SK-N-DZ (cell line): ENCODE measurements at regions not wholly inside any gene's neighbourhood (a gene's known extent, or its start where the extent isn't known, plus 50 kb on each side); places are given as distances from the start of the nearest gene placed in this dataset.

Experiments used
- DNase-seq: peaks from one replicate; pipeline ENCODE4 v3.0.0-alpha.2; 2015; ENCODE audit warnings: low spot score

DNA sequence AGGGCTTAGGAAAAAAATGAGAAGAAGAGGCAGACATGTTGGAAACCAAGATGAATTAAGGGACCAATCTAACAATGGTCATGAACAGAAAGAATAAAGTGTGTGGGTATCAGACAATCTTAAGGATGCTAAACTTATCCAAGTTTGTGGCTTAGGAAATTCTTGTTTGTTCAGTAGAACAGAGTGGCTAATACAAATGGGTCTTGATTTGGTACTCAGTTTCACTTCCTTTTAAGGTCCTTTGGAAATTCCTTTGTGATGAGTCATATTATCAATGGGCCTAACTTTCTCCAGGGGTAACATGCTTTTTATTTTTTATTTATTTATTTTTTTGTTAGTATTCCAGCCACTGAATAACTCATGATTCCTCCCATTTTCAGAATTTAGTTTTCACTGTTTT is 1154.7 kb upstream of the FLRT2 start:
- no peak for DNase-seq

DNA sequence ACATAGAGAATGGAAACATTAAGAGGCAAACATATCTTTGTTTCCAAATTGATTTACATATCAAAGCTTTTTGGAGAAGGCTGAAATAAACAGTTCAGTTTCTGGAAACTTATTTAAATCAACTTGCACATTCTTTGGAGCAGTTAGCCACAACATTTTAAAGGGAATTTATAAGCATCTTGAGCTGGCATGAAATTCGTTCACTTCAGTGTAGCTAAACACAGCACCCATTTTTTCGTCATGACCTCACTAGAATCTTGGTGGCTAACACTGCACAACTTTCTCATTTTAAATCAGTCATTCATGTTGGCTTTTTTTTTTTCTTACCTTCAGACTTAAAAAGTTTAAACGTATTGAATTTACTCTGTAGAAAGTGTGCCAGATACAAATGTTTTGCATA is 1139.9 kb upstream of the FLRT2 start:
- no peak for DNase-seq

DNA sequence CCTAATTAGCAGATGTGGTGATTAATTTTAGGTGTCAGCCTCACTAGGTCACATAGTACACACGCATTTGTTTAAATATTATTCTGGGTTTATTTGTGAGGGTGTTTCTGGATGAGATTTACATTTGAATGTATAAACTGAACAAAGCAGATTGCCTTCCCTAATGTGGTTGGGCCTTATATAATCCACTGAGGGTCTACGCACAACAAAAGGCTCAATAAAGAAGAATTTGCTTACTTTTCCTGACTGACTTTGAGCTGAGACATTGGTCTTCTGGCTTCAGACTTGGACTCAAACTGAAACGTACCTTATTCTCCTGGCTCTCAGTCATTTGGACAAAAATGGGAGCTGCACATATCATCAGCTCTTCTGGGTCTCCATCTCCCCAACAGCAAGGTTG is 1132.3 kb upstream of the FLRT2 start:
- no peak for DNase-seq

DNA sequence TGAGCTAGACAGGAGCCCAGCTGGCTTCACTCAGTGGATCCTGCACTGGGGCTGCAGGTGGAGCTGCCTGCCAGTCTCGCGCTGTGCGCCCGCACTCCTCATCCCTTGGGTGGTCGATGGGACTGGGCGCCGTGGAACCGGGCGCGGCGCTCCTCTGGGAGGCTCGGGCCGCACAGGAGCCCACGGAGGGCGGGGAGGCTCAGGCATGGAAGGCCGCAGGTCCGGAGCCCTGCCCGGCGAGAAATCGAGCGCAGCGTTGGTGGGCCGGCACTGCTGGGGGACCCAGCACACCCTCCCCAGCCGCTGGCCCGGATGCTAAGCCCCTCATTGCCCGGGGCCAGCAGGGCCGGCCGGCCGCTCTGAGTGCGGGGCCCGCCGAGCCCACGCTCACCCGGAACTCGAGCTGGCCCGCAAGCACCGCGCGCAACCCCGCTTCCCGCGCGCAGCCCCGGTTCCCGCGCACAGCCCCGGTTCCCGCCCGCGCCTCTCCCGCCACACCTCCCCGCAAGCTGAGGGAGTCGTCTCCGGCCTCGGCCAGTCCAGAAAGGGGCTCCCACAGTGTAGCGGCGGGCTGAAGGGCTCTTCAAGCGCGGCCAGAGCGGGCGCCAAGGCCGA is 1130.5 kb upstream of the FLRT2 start:
- DNase-seq = no peak

DNA sequence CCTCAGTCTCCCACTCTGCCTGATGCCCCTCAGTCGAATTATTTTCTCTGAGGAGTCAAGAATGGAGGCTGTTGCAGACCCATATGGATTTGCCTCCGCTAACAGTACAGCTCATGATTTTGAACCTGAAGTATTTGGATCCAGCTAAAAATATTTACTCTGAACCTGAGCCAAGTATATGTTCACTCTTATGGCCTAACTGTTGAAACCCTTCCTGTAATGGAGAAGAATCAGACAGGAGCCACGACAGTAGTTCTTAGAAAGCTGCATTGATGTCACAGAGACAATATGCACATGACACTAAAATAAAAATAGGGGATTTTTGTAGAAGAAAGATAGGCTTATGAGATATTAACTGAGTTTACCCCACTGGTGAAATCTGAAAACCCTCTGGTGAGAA is 1128.3 kb upstream of the FLRT2 start:
- DNase-seq = no peak

DNA sequence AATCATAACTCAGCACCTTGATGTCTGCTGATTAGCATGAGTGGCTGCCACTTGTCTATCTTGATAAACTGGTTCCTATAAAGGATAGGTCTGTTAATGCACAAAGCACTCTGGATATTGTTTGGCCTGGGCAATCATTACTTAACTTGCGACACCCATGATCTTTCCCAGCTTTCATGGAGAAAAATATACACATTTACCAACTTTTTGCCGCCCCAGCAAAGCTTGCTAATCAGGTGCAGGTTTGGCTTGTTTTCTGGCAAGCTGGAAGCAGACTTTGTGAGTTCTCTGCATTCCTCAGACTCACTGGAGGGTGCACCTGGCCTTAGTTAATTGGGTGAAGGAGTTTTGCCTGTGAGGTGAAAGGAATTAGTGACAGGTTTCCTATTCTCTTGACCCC is 1126.4 kb upstream of the FLRT2 start:
- DNase-seq = no peak

DNA sequence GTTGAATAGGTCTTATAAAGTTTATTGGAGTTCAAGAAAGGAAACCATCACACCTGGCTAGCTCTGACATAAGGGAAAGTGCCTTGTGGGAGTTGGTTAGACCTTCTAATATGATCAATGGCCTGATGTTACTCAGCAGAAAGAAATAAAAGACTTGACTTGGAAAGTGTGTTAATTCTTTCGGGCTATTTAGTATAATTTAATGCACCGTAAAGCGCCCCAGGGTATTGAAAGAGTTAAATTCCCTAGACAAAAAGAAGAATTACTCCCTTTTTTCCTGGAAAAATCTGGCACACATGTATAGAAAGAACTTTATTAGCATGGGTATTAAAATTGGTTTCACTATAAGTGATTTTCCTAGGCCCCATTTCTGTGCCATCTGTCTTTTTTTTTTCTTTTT is 1125.7 kb upstream of the FLRT2 start:
- no peak for DNase-seq

DNA sequence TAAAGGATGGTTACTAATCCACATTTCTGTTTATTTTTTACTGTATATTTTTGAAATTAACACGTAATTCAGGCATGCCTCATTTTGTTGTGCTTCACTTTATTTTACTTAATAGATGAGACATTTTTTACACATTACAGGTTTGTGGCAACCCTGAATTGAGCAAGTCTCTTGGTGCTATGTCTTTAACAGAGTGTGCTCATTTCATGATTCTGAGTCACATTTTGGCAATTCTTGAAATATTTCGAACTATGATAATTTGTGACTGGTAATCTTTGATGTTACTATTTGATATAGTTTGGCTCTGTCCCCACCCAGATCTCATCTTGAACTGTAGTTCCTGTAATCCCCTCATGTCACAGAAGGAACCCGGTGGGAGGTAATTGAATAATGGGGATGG is 1120.5 kb upstream of the FLRT2 start:
- peak; percentile 1 for DNase-seq

DNA sequence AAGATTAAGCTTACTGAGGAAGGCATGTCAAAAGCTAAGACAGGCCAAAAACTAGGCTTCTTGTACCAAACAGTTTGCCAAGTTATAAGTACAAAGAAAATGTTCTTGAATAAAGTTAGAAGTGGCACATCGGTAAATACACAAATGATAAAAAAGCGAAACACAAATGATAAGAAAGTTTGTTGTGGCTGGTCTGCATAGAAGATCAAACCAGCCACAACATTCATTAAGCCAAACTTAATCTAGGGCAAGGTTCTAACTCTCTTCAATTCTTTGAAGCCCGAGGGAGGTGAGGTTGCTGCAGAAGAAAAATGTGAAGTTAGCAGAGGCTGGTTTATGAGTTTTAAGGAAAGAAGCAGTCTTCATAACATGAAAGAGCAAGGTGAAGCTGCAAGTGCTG is 1119.6 kb upstream of the FLRT2 start:
- DNase-seq = no peak

DNA sequence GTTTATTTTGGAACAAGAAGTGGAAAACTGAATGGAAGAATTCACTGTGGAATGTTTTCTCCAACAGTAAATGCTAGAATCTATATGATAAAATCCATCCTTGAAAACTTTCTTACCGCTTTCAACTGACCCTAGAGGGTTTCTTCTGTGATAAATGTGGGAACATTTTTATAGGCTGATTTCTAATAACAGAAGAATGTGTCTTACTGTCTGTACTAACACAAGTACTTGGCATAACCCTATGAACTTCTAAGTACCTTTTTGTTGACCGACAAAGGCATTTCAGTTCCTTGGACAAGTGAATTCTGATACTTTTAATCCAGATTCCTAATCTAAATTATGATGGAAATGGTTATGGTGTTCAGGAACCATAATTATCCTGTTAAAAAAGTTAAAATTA is 1109.7 kb upstream of the FLRT2 start:
- no peak for DNase-seq

DNA sequence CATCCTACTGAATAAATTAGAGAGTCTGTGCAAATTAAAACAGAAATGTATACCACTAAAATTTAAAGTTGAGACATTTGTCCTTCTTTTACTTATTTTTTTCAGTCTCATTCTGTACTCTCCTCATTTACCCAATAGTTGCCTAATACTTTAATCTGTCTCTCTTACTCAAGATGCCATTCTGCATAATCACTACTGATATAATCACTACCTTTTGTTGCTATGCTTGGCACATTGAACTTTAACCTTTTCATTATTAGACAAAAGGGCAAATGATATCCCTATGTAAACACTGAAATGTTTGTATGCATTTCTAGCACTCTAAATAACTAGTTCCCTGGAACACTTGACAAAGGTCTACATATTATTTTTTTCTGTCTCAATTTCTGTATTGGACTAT is 1108.3 kb upstream of the FLRT2 start:
- DNase-seq = no peak

DNA sequence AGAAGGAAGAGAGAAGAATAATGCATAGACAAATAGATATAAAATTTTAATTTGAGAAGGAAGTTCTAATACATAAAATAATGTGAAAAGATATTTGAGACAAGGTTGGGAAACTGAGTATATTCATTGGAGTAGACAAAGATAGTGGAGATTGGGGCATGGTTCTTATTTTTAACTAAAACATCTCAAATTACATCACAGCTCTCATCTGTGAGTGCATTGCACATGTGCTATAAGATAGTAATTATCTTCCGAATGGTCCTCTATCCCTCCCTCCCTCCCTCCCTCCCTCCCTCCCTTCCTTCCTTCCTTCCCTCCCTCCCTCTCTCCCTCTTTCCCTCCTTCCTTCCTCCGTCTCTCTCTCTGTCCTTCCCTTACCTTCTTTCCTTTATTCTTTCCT is 1104.0 kb upstream of the FLRT2 start:
- DNase-seq = no peak

DNA sequence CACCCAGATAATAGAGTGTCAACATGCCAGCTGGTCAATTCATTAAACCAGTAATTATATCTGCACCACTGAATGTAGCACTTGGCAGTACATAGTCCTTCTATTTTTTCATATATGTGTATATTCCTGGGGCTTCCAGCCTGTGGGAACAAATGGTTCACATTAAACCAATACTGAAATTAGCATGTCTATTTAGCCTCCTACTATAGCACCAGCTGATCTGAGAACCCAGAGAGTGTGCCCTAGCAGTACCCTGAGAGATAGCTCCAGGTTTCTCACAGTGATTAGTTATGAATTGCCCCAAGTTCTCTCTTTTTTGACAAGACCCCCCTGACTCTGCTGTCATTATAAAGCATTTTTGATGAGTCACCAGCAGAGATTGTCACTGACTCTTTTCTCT is 1097.3 kb upstream of the FLRT2 start:
- no peak for DNase-seq

DNA sequence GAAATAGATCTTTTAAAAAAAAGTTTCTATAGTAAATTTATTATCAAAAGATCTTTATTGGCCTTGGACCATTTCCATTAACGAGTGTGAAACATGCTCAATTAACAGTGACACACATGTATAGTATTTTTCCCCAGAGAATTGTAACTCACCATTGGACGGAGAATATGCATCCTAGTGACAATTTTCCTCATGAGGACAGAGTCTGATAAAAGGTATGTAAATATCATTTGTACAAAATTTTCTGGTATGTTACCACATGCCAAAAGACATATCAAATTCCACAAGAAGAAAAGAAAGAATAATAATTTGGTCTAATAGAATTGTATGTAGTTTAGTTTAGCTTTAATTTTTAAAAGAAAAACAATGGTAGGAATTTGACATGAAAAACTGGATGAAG is 1096.0 kb upstream of the FLRT2 start:
- no peak for DNase-seq

DNA sequence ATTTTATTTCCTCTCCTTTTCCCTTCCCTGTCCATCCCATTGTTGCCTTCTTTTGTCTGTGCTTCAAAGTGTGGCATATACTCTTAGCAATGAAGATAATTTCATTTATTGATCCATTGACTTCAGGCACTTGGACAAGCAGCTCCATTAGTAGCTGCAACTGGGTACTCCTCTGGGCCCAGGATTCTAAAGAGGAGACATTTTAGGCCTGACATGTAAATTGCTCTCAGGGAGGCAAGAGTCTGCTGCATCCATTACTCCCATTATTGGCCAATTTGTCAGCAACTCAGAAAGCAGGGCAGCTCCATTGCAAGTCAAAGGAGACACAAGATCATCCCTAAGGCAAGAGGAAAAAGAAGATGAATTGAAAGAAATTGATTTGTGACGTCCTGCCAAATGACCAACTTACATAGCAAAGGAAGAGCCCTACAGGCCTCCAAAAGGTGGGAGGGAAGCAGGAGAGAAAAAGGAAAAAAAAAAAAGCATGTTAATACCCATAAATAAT is 1094.1 kb upstream of the FLRT2 start:
- DNase-seq = no peak

DNA sequence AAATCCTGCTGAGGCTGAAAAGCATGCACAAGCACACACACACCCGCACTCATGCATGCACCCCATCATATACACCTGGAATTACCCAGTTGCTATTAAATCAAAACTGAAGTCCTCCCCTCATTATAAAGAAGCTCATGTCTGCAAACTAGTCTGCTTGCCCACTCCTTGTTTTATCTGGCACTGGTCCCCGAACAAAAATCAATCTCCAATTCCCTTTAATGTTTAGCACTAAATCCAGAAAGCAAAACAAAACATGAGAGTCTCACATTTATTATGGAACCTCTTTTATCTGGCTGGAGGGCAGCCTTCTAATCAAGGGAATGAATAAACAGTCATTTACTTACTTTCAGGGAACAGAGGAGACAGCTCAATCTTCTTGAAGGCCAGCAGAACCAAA is 1093.4 kb upstream of the FLRT2 start:
- no peak for DNase-seq

DNA sequence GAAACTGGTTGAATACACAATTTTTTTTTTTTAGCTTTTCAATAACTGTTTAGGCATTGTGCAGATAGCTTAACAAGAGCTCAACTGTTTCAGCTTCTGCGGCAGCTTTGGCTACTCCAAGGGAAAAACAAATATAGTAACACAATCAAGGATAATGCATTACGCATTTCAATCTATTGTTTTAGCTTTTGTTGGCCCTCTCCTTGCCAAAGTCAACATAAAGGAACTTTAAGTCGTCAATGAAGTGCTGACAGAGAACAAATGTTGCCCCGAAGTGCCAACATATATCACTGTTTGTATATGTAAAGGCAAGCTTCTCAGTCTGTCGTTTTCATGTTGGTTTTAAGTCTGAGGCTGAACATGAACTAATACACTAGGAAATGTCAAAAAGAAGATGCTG is 1087.4 kb upstream of the FLRT2 start:
- DNase-seq = no peak

DNA sequence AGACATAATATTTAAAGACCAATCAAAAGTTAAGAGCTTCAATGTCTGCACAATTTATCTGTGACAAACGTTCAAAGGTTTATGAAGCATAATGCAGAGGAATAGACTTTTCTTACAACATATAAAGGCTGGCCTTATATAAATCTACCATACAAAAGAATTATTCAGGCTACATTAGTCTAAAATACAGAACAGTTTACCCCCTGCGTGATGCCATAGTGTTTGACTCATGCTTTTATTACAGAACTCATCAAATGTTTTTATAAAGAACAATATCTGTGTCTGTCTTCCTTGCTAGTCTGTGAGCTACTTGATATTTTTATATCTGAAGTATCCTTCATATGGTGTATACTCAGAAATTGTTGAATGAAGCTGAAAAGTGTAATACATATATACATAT is 1084.5 kb upstream of the FLRT2 start:
- no peak for DNase-seq

DNA sequence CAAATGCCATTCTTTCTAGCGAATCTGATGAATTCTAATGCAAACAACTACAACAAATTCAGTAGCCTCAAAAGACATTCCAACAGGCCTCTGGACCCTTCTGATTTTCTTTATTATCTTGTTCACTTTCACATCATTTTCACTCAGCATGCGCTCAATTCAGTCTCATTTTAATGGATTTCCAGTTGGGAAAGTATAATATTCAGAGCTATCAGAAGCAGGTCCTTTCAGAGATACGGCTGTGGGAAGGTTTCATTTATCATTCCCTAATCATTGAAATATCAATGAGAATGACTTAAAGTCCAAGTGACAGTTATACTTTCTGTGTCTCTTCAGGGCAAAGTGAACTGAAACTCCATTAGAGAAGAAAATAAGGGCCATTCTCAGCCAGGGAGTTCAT is 1083.7 kb upstream of the FLRT2 start:
- DNase-seq = no peak

DNA sequence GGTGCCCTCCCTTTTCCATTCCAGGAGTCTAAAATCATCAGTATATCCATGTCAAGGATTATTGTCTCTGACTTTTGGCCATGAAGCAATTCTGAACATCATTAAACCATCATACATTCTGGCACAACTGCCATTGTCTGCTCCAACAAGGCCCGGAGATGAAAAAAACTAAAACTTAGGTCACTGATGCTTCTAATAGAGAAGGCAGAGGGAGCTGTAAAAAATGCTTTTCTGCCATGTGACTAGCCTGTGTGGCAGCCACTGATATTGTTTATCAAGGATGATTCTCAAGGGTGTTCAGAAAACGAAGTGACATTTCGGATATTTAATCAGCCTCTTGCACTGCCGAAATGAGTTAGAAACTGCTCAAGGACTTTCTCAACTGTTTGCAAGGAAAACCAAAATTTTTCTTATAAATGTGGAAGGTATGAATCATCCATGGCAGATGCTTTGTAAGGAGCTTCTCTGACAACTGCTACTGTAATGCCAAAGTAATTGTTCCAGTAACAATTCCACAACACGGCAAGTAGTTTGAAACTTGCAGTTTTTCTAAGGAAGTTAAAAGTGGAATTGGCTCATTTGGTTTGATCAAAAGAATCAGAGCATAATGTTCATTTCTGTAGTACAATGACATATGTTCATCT is 1076.5 kb upstream of the FLRT2 start:
- DNase-seq = no peak

DNA sequence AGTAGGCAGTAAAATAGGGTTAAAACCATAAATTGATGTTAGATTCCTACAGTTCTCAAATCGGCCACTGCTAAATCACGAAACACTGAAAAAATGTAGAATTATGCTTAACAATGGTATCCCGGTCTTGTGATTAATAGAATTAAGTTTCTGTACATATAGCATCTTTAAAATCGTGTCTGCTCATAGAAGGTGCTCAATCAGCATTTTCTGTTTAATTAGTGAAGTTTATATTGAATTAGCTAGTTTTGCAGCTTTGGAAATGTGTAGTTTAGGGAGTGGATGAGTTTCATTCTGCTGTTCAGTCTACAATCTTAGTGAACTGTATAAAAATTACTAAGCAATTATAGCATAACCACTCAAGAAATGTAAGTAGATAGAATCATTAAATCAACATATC is 1075.8 kb upstream of the FLRT2 start:
- DNase-seq = no peak

DNA sequence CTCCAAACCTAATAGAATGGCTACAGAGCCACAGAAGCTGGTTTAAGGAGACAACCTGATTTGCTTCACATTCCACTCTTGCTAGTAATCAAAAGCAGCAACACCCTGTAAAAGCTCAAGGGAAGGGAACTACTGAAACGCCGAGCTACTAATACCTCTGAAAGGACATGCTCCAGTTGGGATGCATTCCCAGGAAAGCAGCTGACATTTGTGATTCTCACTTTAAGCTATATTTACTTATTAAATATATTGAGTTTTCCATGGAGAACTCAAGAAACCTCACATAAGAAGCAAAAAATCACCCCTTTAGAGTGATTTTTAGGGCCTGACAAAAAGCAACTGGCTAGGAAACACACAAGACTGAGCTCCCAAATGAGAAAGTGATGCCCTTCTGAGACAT is 1073.0 kb upstream of the FLRT2 start:
- DNase-seq = no peak

DNA sequence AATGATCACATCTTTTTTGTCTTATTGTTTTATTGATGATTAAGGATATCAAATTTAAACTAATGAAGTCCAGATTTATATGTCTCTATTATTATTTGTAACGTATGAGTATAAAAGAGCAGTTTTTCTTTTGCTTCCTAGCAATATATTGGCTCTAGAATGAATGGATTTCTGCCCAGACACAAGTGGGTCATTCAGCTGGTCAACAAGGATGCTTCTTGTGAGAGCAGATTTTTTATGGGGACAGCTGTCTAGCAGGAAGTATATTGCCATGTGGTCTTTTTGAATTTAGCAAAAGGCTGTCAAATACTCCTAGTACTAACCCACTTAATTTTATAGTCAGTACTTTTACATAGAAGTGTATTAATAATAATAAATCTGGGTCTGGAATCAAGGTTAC is 1071.1 kb upstream of the FLRT2 start:
- no peak for DNase-seq

DNA sequence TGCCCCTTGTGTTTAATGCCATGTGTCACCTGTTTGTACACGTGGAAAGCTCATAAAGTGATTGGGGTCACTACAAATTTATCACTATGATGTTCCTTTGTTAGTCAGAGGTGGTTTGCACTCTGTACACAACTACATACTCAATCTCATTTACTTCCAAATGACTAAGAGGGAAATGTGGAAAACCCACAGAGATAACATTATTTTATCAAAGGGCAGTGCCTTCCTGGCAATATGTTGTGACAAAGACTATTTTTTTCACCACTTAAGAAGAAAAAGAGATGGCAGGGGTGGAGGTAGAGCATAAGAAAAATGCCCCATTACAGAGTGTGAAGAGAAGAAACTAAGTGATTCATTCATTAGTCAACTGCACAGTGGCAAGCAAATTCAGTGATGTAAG is 1064.1 kb upstream of the FLRT2 start:
- no peak for DNase-seq
